GM12801 (cell line): ENCODE measurements at regions not wholly inside any gene's neighbourhood (a gene's known extent, or its start where the extent isn't known, plus 50 kb on each side); places are given as distances from the start of the nearest gene placed in this dataset.

Experiments used
- TF ChIP-seq, protein P1 (sequence below): IDR thresholded peaks from one replicate; pipeline ENCODE4 v1.5.1; 2011; ENCODE audit warnings: control low read depth; ENCODE audit not compliant: insufficient read length; ENCODE audit errors: extremely low read depth

DNA sequence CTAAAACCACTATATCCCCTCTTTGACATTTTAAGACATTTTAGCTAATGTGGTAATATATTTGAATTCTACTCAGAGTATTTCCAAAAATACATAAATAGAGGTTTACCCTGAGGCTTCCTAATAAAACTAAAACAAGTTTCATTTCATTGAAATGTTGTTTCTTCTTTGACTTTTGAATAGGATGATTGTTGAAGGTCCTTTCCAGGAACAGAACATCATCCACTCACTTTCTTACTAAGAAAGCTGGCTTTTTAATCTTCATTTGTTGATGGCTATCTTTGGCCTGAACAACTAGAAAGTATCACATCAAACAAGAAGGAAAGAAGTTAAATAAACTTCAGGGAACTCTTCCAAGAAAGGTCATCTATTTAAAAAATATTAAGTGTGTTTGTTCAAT, 169.7 kb downstream of the RAP2B start:
- TF ChIP-seq, protein P1, sequence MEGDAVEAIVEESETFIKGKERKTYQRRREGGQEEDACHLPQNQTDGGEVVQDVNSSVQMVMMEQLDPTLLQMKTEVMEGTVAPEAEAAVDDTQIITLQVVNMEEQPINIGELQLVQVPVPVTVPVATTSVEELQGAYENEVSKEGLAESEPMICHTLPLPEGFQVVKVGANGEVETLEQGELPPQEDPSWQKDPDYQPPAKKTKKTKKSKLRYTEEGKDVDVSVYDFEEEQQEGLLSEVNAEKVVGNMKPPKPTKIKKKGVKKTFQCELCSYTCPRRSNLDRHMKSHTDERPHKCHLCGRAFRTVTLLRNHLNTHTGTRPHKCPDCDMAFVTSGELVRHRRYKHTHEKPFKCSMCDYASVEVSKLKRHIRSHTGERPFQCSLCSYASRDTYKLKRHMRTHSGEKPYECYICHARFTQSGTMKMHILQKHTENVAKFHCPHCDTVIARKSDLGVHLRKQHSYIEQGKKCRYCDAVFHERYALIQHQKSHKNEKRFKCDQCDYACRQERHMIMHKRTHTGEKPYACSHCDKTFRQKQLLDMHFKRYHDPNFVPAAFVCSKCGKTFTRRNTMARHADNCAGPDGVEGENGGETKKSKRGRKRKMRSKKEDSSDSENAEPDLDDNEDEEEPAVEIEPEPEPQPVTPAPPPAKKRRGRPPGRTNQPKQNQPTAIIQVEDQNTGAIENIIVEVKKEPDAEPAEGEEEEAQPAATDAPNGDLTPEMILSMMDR, result no peak

DNA sequence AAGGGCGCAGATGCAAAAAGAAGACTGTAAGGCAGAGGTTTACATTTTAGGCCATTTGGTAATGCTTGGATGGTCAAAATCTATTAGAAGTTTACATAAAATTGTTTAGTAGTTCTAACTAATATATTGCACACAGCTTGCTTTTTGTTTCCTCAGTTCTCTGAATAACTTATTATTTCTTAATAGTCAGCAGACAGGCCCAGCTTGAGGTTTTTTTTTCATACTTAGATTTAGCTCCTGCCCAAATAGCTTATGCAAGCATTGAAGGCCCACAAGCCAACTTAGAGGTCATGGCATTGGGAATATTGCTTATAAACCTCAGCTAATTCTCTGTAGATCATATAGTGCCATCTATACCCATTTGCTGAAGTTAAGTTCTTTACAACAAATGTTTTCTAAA, 172.5 kb downstream of the RAP2B start:
- TF ChIP-seq, protein P1, result no peak

DNA sequence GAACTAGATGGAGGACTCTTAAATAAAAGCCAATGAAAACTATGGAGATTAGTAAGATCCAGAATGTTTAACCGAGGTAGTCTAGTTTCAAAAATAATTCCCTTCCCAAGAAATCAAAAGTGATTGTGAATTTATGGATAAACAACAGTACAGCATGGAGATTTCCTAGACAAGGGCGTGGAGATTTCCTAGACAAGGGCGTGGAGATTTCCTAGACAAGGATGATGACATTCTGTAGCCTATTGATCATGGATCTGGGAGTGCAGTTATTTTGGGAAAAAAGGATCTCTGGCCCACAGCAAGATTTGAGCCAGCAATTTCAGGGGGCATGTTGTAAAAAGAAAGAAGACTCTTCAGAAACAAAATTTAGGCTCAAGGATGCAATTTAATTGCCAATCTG, 175.3 kb downstream of the RAP2B start:
- TF ChIP-seq, protein P1, result no peak

DNA sequence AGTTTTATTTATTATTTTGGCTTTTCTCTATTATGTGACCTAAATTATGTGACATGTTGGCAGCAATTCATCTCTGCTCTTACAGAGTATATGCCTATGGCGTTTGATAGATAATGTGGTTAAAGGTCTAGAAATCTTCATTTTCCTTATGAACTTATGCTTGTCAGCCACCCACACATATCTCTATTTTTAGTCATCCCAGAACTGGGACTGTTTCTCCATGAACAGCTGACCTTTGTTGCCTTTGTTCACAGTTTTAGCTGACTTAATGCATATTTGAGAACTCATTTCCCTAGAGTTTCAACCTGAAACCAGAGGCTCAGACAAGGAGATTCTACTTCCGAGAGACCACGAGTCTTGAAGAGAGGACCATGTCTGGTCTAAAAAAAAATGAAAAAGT, 176.5 kb downstream of the RAP2B start:
- TF ChIP-seq, protein P1, result no peak

DNA sequence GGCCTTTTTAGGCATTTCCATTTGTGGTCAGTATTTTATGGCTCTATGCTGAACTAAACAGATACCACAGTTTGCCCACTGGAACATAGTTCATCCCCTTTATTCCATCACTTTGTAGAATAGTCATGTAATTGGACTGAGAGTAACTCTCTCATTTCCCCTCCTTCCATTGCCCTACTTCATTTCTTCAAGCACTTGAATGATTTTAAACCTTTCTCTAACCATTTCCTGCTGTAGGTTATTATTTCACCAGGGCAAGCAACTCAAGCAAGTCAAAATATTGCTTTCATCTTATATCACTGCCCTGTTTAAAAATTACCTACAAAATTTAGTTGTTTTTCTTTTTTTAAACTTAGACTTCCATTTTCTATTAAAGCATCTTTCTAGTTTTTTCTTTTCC, 177.0 kb downstream of the RAP2B start:
- TF ChIP-seq, protein P1, result no peak

DNA sequence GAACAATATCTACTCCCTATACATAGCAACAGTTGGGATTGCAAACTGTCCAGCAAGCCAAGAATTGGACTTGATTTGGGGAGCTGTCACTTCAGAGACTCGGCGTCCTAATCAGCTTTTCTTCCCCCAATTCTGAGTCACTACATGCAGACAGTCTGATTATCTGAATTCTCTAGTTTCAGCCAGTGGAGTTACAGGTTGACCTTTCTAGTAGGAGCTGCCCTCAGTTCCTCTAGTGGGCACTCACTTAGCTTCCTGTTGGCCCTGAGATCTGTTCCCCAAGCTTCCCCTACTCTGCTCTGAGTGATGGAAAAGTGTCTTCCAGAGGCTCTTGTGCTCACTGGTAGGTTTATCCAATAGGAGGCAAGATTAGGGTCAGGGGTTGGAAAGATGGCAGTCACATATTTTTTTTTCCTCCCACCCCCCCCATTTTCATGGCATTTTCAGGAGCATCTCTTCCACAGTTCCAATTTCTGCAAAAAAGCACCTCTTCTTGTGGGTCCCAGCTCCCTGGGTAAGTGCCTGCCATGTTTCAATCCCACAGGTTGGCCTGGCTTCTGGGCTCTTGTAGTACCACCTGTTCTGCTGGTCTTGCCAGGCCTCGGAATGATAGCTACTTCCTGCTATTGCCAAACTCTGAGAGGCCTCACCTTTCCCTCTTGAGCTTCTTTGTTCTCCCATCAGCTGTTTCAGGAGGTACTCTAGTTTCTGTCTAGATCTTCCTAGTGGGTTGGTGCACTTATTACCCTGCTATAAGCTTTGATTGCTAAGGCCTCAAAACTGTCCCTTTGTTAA, 182.2 kb downstream of the RAP2B start:
- TF ChIP-seq, protein P1, result no peak

DNA sequence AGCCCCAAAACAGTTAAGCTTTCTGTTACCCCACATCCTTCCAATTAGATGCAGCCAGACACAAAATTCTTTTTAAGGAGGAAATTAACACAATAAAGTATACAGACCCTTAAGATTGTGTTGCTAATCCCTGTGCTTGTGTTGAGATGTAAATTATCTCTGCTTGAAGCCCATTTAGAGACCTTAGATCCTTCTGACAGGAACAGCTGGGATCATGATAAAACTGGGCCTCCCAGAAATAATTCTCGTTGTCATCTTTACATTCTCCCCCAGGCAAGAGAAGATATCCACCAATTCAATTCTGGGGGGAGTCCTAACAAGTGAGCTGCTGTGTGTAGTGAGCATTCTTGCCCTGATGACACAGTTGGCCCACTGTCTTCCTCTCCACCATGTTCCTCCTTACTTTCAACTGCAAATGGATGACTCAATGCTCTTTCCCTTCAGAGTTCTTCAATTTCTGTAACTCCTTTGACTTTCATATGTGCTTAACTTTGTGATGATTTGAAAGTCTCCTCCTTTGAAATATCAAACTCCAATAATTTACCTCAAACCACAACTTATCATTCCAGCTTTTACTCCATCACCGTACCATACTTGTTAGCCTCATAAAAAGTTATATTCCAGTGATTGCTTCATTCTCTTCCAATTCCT, 186.6 kb downstream of the RAP2B start:
- TF ChIP-seq, protein P1, result no peak
